CD14-positive monocyte (primary cell): ENCODE measurements at regions not wholly inside any gene's neighbourhood (a gene's known extent, or its start where the extent isn't known, plus 50 kb on each side); places are given as distances from the start of the nearest gene placed in this dataset.

Source experiments
- DNase-seq, 3 donors: peaks; one replicate each; pipeline ENCODE4 v3.0.0-alpha.2; 2011 to 2022
- H2AFZ ChIP-seq: 2 replicates; pipeline ENCODE4 v1.6.0; 2012; ENCODE audit warnings: mild to moderate bottlenecking, low read depth, low read length, inconsistent platforms; ENCODE audit not compliant: insufficient read depth, poor library complexity, severe bottlenecking
- H3K27ac ChIP-seq, 2 donors: 1 replicate in 1 of 2; 2 replicates in 1 of 2; pipeline ENCODE4 v1.5.1; 2012 to 2013; ENCODE audit warnings: low read length in 2 of 2, control low read depth in 1 of 2, inconsistent platforms in 1 of 2, low read depth in 1 of 2, mild to moderate bottlenecking in 1 of 2
- H3K27me3 ChIP-seq, 2 donors: one replicate each; pipeline versions ENCODE4 v1.6.0 to v1.6.1; 2011 to 2013; ENCODE audit warnings: low read length in 2 of 2; ENCODE audit not compliant: control insufficient read depth in 2 of 2, insufficient read depth in 2 of 2
- H3K36me3 ChIP-seq, 2 donors: replicated peaks in 1 of 2; 1 replicate in 1 of 2; 2 replicates in 1 of 2; pipeline versions ENCODE4 v1.5.1 to v1.6.1; 2012 to 2013; ENCODE audit warnings: low read length in 2 of 2, control low read depth in 1 of 2, inconsistent platforms in 1 of 2, mild to moderate bottlenecking in 1 of 2; ENCODE audit not compliant: insufficient read depth in 2 of 2, control insufficient read depth in 1 of 2
- H3K4me1 ChIP-seq, 2 donors: 1 replicate in 1 of 2; 2 replicates in 1 of 2; pipeline versions ENCODE4 v1.5.1 to v1.6.1; 2012 to 2013; ENCODE audit warnings: low read length in 2 of 2, control low read depth in 1 of 2, inconsistent platforms in 1 of 2, mild to moderate bottlenecking in 1 of 2, moderate library complexity in 1 of 2; ENCODE audit not compliant: insufficient read depth in 2 of 2, control insufficient read depth in 1 of 2
- H3K4me2 ChIP-seq: replicated peaks from 2 replicates; pipeline ENCODE3; 2012; ENCODE audit warnings: low read length, moderate library complexity, mild to moderate bottlenecking; ENCODE audit not compliant: poor library complexity, severe bottlenecking; ENCODE audit errors: extremely low read depth
- H3K4me3 ChIP-seq, 3 experiments: fragments of 200-600 bp in 1 of 3; sonication (generic) in 1 of 3; replicated peaks in 1 of 3; 1 replicate in 2 of 3; 2 replicates in 1 of 3; pipeline ENCODE4 v1.5.1; 2011 to 2013; ENCODE audit warnings: low read length in 3 of 3, mild to moderate bottlenecking in 3 of 3, control low read depth in 2 of 3, low read depth in 2 of 3, inconsistent platforms in 1 of 3, moderate library complexity in 1 of 3
- H3K79me2 ChIP-seq: 2 replicates; pipeline ENCODE4 v1.6.0; 2012; ENCODE audit warnings: mild to moderate bottlenecking, control low read depth, inconsistent platforms, low read length, moderate library complexity; ENCODE audit not compliant: insufficient read depth
- H3K9ac ChIP-seq: 2 replicates; pipeline ENCODE4 v1.6.0; 2017; ENCODE audit warnings: low read length, mild to moderate bottlenecking; ENCODE audit not compliant: insufficient read depth, poor library complexity, severe bottlenecking
- H3K9me3 ChIP-seq, 2 donors: replicated peaks in 1 of 2; 1 replicate in 1 of 2; 2 replicates in 1 of 2; pipeline versions ENCODE4 v1.5.1 to v1.6.1; 2012 to 2013; ENCODE audit warnings: low read length in 2 of 2, control low read depth in 1 of 2; ENCODE audit not compliant: control insufficient read depth in 1 of 2, insufficient read depth in 1 of 2
- H4K20me1 ChIP-seq: 2 replicates; pipeline ENCODE4 v1.6.0; 2012; ENCODE audit warnings: mild to moderate bottlenecking, low read length, control low read depth, moderate library complexity; ENCODE audit not compliant: insufficient read depth
- H3K27ac Mint-ChIP-seq, 7 donors: one replicate each; pipeline ENCODE4 v1.8.0; 2020; ENCODE audit warnings: mild to moderate bottlenecking in 7 of 7, mixed read lengths in 7 of 7, moderate library complexity in 6 of 7, inconsistent platforms in 2 of 7
- H3K27me3 Mint-ChIP-seq, 3 donors: one replicate each; pipeline ENCODE4 v1.8.0; 2021 to 2022; ENCODE audit warnings: low read depth in 3 of 3, mild to moderate bottlenecking in 3 of 3, mixed read lengths in 3 of 3, moderate library complexity in 3 of 3, inconsistent platforms in 1 of 3
- H3K36me3 Mint-ChIP-seq, 2 donors: one replicate each; pipeline ENCODE4 v1.8.0; 2020; ENCODE audit warnings: mixed read lengths in 2 of 2, inconsistent platforms in 1 of 2, mild to moderate bottlenecking in 1 of 2
- H3K4me1 Mint-ChIP-seq: one replicate; pipeline ENCODE4 v1.8.0; 2020; ENCODE audit warnings: mild to moderate bottlenecking, mixed read lengths
- H3K4me3 Mint-ChIP-seq, 2 donors: one replicate each; pipeline ENCODE4 v1.8.0; 2020; ENCODE audit warnings: mild to moderate bottlenecking in 2 of 2, mixed read lengths in 2 of 2, moderate library complexity in 1 of 2
- H3K9me3 Mint-ChIP-seq, 7 donors: one replicate each; pipeline ENCODE4 v1.8.0; 2020 to 2022; ENCODE audit warnings: mixed read lengths in 7 of 7, mild to moderate bottlenecking in 6 of 7, moderate library complexity in 6 of 7, inconsistent platforms in 2 of 7
- CTCF ChIP-seq: fragments of 200-600 bp; IDR thresholded peaks from one replicate; pipeline ENCODE4 v1.8.0; 2022; ENCODE audit warnings: antibody characterized with exemption, mild to moderate bottlenecking
- WGBS: methylation state at CpG from one replicate; pipeline ENCODE4 v1.1.5; 2013; ENCODE audit warnings: missing lambda C conversion rate; ENCODE audit not compliant: insufficient coverage; 5-methylcytosine and 5-hydroxymethylcytosine counted together
- intact Hi-C, 2 donors: fragments of 100-400 bp; cut with micrococcal nuclease; formaldehyde crosslinking; loops; one replicate each; pipeline versions ENCODE4 v1.15.0 to v1.15.1; 2023

DNA sequence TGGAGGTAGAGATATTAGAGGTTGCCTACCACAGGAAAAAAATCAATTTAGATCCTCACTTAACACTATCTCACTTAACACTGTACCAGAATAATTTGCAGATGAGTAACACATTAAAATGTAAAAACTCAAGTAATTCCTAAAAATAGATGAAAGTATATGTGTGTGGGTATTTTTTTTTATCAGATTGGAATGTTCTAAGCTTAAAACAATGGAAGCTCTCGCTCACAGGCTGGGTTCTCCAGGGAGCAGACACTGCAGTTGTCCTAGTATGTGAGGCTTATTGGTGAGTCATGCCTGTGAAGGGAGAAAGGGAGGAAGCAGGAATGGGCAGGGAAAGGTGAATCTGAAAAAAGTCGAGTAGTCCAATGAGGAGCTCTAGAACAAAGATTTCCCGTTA is 181.3 kb upstream of the ZNF608 start:
- no peaks in the 10 kb centered on the region for H3K36me3 Mint-ChIP-seq
- H3K79me2 ChIP-seq = no peaks in the 10 kb centered on the region
- no peak for TF ChIP-seq CTCF
- peaks cover 0 to 3% (median 0%) of the 10 kb centered on the region in 3 donors for H3K27me3 Mint-ChIP-seq
- H3K9ac ChIP-seq = no peak overlapping the region
- 100% methylated on average over 3 of the region's 3 CpGs for WGBS
- H3K4me3 ChIP-seq = no peak overlapping the region
- intact Hi-C loops = no loop called here
- no peaks in the 10 kb centered on the region for H3K9me3 ChIP-seq
- H3K4me2 ChIP-seq = no peak overlapping the region
- peaks cover 7 to 10% of the 10 kb centered on the region in 2 donors for H3K4me1 ChIP-seq
- H2AFZ ChIP-seq = no peak overlapping the region
- H3K36me3 ChIP-seq = no peaks in the 10 kb centered on the region
- H3K27me3 ChIP-seq = no peaks in the 10 kb centered on the region
- no peak for DNase-seq
- H3K27ac Mint-ChIP-seq = no peak overlapping the region
- no peak overlapping the region for H3K27ac ChIP-seq
- H3K4me1 Mint-ChIP-seq = peaks cover 3% of the 10 kb centered on the region
- H3K4me3 Mint-ChIP-seq = no peak overlapping the region
- H3K9me3 Mint-ChIP-seq = peaks cover 0 to 3% (median 0%) of the 10 kb centered on the region in 7 donors
- H4K20me1 ChIP-seq = no peaks in the 10 kb centered on the region

- H3K4me3 Mint-ChIP-seq = no peak overlapping the region
- Histone ChIP-seq H3K4me3 (no peak overlapping the region), H3K9me3 (no peaks in the 10 kb centered on the region), H2AFZ (no peak overlapping the region), H3K4me1 (no peaks in the 10 kb centered on the region), H3K36me3 (no peaks in the 10 kb centered on the region), H3K79me2 (no peaks in the 10 kb centered on the region), H3K4me2 (no peak overlapping the region), H3K27ac (no peak overlapping the region), H3K27me3 (no peaks in the 10 kb centered on the region), H3K9ac (no peak overlapping the region), H4K20me1 (no peaks in the 10 kb centered on the region)
- peaks cover 3% of the 10 kb centered on the region for H3K4me1 Mint-ChIP-seq
- DNase-seq = no peak
- no peak overlapping the region for H3K27ac Mint-ChIP-seq
- H3K36me3 Mint-ChIP-seq = no peaks in the 10 kb centered on the region
- WGBS = 100% methylated on average over 1 of the region's 5 CpGs
- peaks cover 0 to 4% (median 0%) of the 10 kb centered on the region in 7 donors for H3K9me3 Mint-ChIP-seq
- intact Hi-C loops = no loop called here
- peaks cover 0 to 3% (median 0%) of the 10 kb centered on the region in 3 donors for H3K27me3 Mint-ChIP-seq
- TF ChIP-seq CTCF = no peak
Measured at GRCh38 chr5:124929000-124929399, 182.6 kb upstream of the ZNF608 start.
